Thoracic aorta (tissue), 2 donors: ENCODE measurements at regions not wholly inside any gene's neighbourhood (a gene's known extent, or its start where the extent isn't known, plus 50 kb on each side); places are given as distances from the start of the nearest gene placed in this dataset.
"Not testable (repeated sequence)": the region's sequence is repeated elsewhere in the genome, so short reads cannot be mapped to it uniquely, and the experiment has no call there.

Experiments
- ATAC-seq: fragments of 150-250 bp; one replicate; pipeline ENCODE4 v1.8.0; 2017; ENCODE audit warnings: low read depth; ENCODE audit not compliant: insufficient number of reproducible peaks, low FRiP score
- DNase-seq: peaks from one replicate; pipeline ENCODE4 v3.0.0-alpha.2; 2020; ENCODE audit warnings: low spot score
- H3K27ac ChIP-seq, 2 donors: fragments of 200-600 bp; sonication (generic); 1 replicate in 1 of 2; 2 replicates in 1 of 2; pipeline ENCODE4 v1.5.1; 2016; ENCODE audit warnings: mild to moderate bottlenecking in 2 of 2, moderate library complexity in 2 of 2
- H3K27me3 ChIP-seq: fragments of 200-600 bp; sonication (generic); replicated peaks from 2 replicates; pipeline ENCODE4 v1.6.0; 2016; ENCODE audit warnings: mild to moderate bottlenecking; ENCODE audit not compliant: insufficient read depth
- H3K36me3 ChIP-seq: fragments of 200-600 bp; sonication (generic); one replicate; pipeline ENCODE4 v1.5.1; 2016
- H3K4me1 ChIP-seq, 2 donors: fragments of 200-600 bp; sonication (generic); 1 replicate in 1 of 2; 2 replicates in 1 of 2; pipeline versions ENCODE4 v1.5.1 to v1.6.0; 2016; ENCODE audit warnings: low read depth in 2 of 2, mild to moderate bottlenecking in 1 of 2; ENCODE audit not compliant: control insufficient read depth in 1 of 2
- H3K4me3 ChIP-seq: fragments of 200-600 bp; sonication (generic); 2 replicates; pipeline ENCODE4 v1.5.1; 2016; ENCODE audit warnings: mild to moderate bottlenecking
- H3K9me3 ChIP-seq: fragments of 200-600 bp; sonication (generic); 2 replicates; pipeline ENCODE4 v1.5.1; 2016
- CTCF ChIP-seq: fragments of 200-600 bp; sonication (generic); IDR thresholded peaks from one replicate; pipeline ENCODE4 v1.5.1; 2019; ENCODE audit warnings: antibody characterized with exemption

- not testable (repeated sequence) for H3K9me3 ChIP-seq, DNase-seq, ATAC-seq, H3K27me3 ChIP-seq, H3K4me3 ChIP-seq, H3K4me1 ChIP-seq, H3K27ac ChIP-seq, H3K36me3 ChIP-seq
Observed at GRCh38 chr10:61818251-61818650, 83.2 kb upstream of the ARID5B start.

GRCh38 chr10:61819208-61819607, 82.3 kb upstream of the ARID5B start:
- Histone ChIP-seq H3K27ac (no peak overlapping the region), H3K4me1 (no peaks in the 10 kb centered on the region), H3K9me3 (no peaks in the 10 kb centered on the region), H3K27me3 (no peaks in the 10 kb centered on the region), H3K4me3 (no peak overlapping the region), H3K36me3 (no peaks in the 10 kb centered on the region)
- no peak for DNase-seq
- TF ChIP-seq CTCF = no peak
- ATAC-seq = no peak

- Histone ChIP-seq H3K4me1 (no peaks in the 10 kb centered on the region), H3K9me3 (no peaks in the 10 kb centered on the region), H3K27me3 (no peaks in the 10 kb centered on the region), H3K4me3 (no peak overlapping the region), H3K27ac (no peak overlapping the region), H3K36me3 (no peaks in the 10 kb centered on the region)
- no peak for DNase-seq
- no peak for TF ChIP-seq CTCF
- no peak for ATAC-seq
Observed at GRCh38 chr10:61821153-61821552, 80.3 kb upstream of the ARID5B start.

GRCh38 chr10:61821693-61822092, 79.8 kb upstream of the ARID5B start:
- no peak overlapping the region for H3K4me3 ChIP-seq
- ATAC-seq = no peak
- no peaks in the 10 kb centered on the region for H3K36me3 ChIP-seq
- H3K27me3 ChIP-seq = no peaks in the 10 kb centered on the region
- H3K9me3 ChIP-seq = no peaks in the 10 kb centered on the region
- DNase-seq = no peak
- TF ChIP-seq CTCF = no peak
- H3K27ac ChIP-seq = no peak overlapping the region
- no peaks in the 10 kb centered on the region for H3K4me1 ChIP-seq

GRCh38 chr10:61822096-61822495, 79.4 kb upstream of the ARID5B start:
- H3K9me3 ChIP-seq = no peaks in the 10 kb centered on the region
- ATAC-seq (no peak), DNase-seq (no peak)
- H3K4me3 ChIP-seq = no peak overlapping the region
- no peaks in the 10 kb centered on the region for H3K36me3 ChIP-seq
- H3K4me1 ChIP-seq = no peaks in the 10 kb centered on the region
- no peaks in the 10 kb centered on the region for H3K27me3 ChIP-seq
- TF ChIP-seq CTCF = no peak
- no peak overlapping the region for H3K27ac ChIP-seq

- no peak for TF ChIP-seq CTCF
- no peak for DNase-seq
- no peaks in the 10 kb centered on the region for H3K36me3 ChIP-seq
- no peak overlapping the region for H3K4me3 ChIP-seq
- H3K27me3 ChIP-seq = no peaks in the 10 kb centered on the region
- no peak overlapping the region for H3K27ac ChIP-seq
- no peaks in the 10 kb centered on the region for H3K9me3 ChIP-seq
- no peak for ATAC-seq
- no peaks in the 10 kb centered on the region for H3K4me1 ChIP-seq
Observed at GRCh38 chr10:61822781-61823230, 78.7 kb upstream of the ARID5B start.
